HEK293 (cell line): ENCODE measurements at regions not wholly inside any gene's neighbourhood (a gene's known extent, or its start where the extent isn't known, plus 50 kb on each side); places are given as distances from the start of the nearest gene placed in this dataset.

Experiments
- CTCF ChIA-PET: fragments of 350-600 bp; formaldehyde crosslinking; extraction: SDS; loops from one replicate; lab custom pipeline; 2021; ENCODE audit warnings: antibody characterized with exemption; lab: Yijun Ruan, JAX
- POLR2A ChIA-PET: fragments of 300-600 bp; formaldehyde crosslinking; extraction: SDS; loops from one replicate; lab custom pipeline; 2020; ENCODE audit warnings: antibody characterized with exemption, inconsistent platforms; lab: Yijun Ruan, JAX
- H3K27ac ChIP-seq: fragments of 200-500 bp; sonication (Bioruptor generic); 2 replicates; pipeline ENCODE4 v1.5.1; 2014; ENCODE audit warnings: low read depth, low read length, control low read depth, inconsistent platforms; ENCODE audit errors: extremely low read depth
- H3K36me3 ChIP-seq, 2 experiments: fragments of 200-500 bp in 1 of 2; sonication (Bioruptor generic) in 1 of 2; 1 replicate in 1 of 2; 2 replicates in 1 of 2; pipeline ENCODE4 v1.5.1; 2014 to 2017; ENCODE audit warnings: inconsistent platforms in 2 of 2, low read length in 2 of 2; ENCODE audit not compliant: control insufficient read depth in 2 of 2, insufficient read depth in 1 of 2
- H3K4me1 ChIP-seq: fragments of 200-500 bp; sonication (Bioruptor generic); 2 replicates; pipeline ENCODE4 v1.5.1; 2014; ENCODE audit warnings: mild to moderate bottlenecking, low read length, inconsistent platforms; ENCODE audit not compliant: control insufficient read depth, insufficient read depth
- H3K4me3 ChIP-seq: 2 replicates; pipeline ENCODE4 v1.5.1; 2011; ENCODE audit warnings: low read depth, mild to moderate bottlenecking, control low read depth, low read length, moderate library complexity
- H3K9me3 ChIP-seq: fragments of 200-500 bp; sonication (Bioruptor generic); 2 replicates; pipeline ENCODE4 v1.5.1; 2014; ENCODE audit warnings: low read depth, low read length, inconsistent platforms; ENCODE audit not compliant: control insufficient read depth, insufficient read depth
- CTCF ChIP-seq: fragments of 450-650 bp; formaldehyde crosslinking; IDR thresholded peaks from 2 replicates; pipeline ENCODE4 v1.5.1; 2016; ENCODE audit warnings: missing biosample characterization, missing genetic modification characterization
- EGR2 ChIP-seq: fragments of 450-650 bp; formaldehyde crosslinking; IDR thresholded peaks from 2 replicates; pipeline ENCODE4 v1.5.1; 2016; ENCODE audit warnings: low read depth, missing biosample characterization, missing genetic modification characterization
- GLI4 ChIP-seq: fragments of 450-650 bp; formaldehyde crosslinking; IDR thresholded peaks from 2 replicates; pipeline ENCODE4 v1.5.1; 2016; ENCODE audit warnings: missing biosample characterization, missing genetic modification characterization
- HIC1 ChIP-seq: fragments of 450-650 bp; formaldehyde crosslinking; IDR thresholded peaks from 2 replicates; pipeline ENCODE4 v1.5.1; 2016; ENCODE audit warnings: missing biosample characterization, missing genetic modification characterization
- HOXC10 ChIP-seq: sonication (generic); formaldehyde crosslinking; IDR thresholded peaks from 2 replicates; pipeline ENCODE4 v1.8.1; 2023; ENCODE audit warnings: mild to moderate bottlenecking, missing genetic modification reagents
- HOXD13 ChIP-seq: sonication (generic); formaldehyde crosslinking; IDR thresholded peaks from 2 replicates; pipeline ENCODE4 v1.8.0; 2022; ENCODE audit warnings: missing genetic modification reagents, borderline replicate concordance
- PATZ1 ChIP-seq: fragments of 450-650 bp; formaldehyde crosslinking; IDR thresholded peaks from 2 replicates; pipeline ENCODE4 v1.5.1; 2016; ENCODE audit warnings: missing biosample characterization, missing genetic modification characterization
- RBAK ChIP-seq: fragments of 450-650 bp; formaldehyde crosslinking; IDR thresholded peaks from 2 replicates; pipeline ENCODE4 v1.5.1; 2016; ENCODE audit warnings: missing biosample characterization, missing genetic modification characterization
- ZBTB21 ChIP-seq: fragments of 450-650 bp; formaldehyde crosslinking; IDR thresholded peaks from 2 replicates; pipeline ENCODE4 v1.5.1; 2017; ENCODE audit warnings: missing biosample characterization, missing genetic modification characterization
- ZBTB48 ChIP-seq: fragments of 450-650 bp; formaldehyde crosslinking; IDR thresholded peaks from 2 replicates; pipeline ENCODE4 v1.5.1; 2016; ENCODE audit warnings: missing biosample characterization, missing genetic modification characterization
- ZNF132 ChIP-seq: fragments of 450-650 bp; formaldehyde crosslinking; IDR thresholded peaks from 2 replicates; pipeline ENCODE4 v1.5.1; 2017; ENCODE audit warnings: missing biosample characterization, missing genetic modification characterization, borderline replicate concordance
- ZNF239 ChIP-seq: fragments of 450-650 bp; formaldehyde crosslinking; IDR thresholded peaks from 2 replicates; pipeline ENCODE4 v1.5.1; 2016; ENCODE audit warnings: missing biosample characterization, missing genetic modification characterization
- ZNF404 ChIP-seq: fragments of 450-650 bp; formaldehyde crosslinking; IDR thresholded peaks from 2 replicates; pipeline ENCODE4 v1.5.1; 2017; ENCODE audit warnings: missing biosample characterization, missing genetic modification characterization
- ZNF514 ChIP-seq: fragments of 450-650 bp; formaldehyde crosslinking; IDR thresholded peaks from 2 replicates; pipeline ENCODE4 v1.5.1; 2016; ENCODE audit warnings: missing biosample characterization, missing genetic modification characterization
- ZNF621 ChIP-seq: fragments of 450-650 bp; formaldehyde crosslinking; IDR thresholded peaks from 2 replicates; pipeline ENCODE4 v1.5.1; 2017; ENCODE audit warnings: missing biosample characterization, missing genetic modification characterization
- ZNF658 ChIP-seq: fragments of 450-650 bp; formaldehyde crosslinking; IDR thresholded peaks from 2 replicates; pipeline ENCODE4; 2016; ENCODE audit warnings: missing biosample characterization, missing genetic modification characterization
- ZNF785 ChIP-seq: fragments of 450-650 bp; formaldehyde crosslinking; IDR thresholded peaks from 2 replicates; pipeline ENCODE4 v1.5.1; 2016; ENCODE audit warnings: missing biosample characterization, missing genetic modification characterization
- ZNF792 ChIP-seq: fragments of 450-650 bp; formaldehyde crosslinking; IDR thresholded peaks from 2 replicates; pipeline ENCODE4 v1.5.1; 2016; ENCODE audit warnings: missing biosample characterization, missing genetic modification characterization
- ZNF837 ChIP-seq: fragments of 450-650 bp; formaldehyde crosslinking; IDR thresholded peaks from 2 replicates; pipeline ENCODE4 v1.5.1; 2016; ENCODE audit warnings: missing biosample characterization, missing genetic modification characterization
- TF ChIP-seq, protein P1 (sequence below): fragments of 450-650 bp; formaldehyde crosslinking; IDR thresholded peaks from 2 replicates; pipeline ENCODE4 v1.5.1; 2016; ENCODE audit warnings: missing biosample characterization, missing genetic modification characterization
- TF ChIP-seq, protein P2 (sequence below): fragments of 450-650 bp; formaldehyde crosslinking; IDR thresholded peaks from 2 replicates; pipeline ENCODE4 v1.5.1; 2016; ENCODE audit warnings: missing biosample characterization, missing genetic modification characterization

DNA sequence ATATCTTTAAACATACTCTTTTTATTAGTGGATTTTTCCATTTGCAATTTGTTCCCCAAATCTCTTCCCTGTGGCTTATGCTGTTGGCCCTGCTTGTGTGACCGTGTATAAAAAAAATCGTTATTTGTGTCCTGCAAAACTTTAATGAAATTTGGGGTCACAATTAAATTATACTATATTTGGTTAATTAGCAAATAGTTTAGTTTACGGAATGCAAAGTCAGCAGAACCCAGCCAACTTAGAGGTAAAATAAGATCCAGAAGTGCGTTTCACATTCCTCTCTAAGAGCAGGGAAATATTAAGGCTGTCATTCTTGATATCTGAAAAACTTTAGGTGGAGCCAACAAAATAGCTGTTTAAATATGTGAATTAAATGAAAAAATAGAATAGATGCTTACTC, 2023.5 kb upstream of the WWC1 start:
- H3K4me3 ChIP-seq: no peak overlapping the region
- ChIA-PET CTCF (no interaction called here), POLR2A (no interaction called here)
- no peak overlapping the region for H3K27ac ChIP-seq
- H3K36me3 ChIP-seq: no peaks in the 10 kb centered on the region
- H3K9me3 ChIP-seq: no peaks in the 10 kb centered on the region
- TF ChIP-seq ZNF621 (tag by site-specific recombination): no peak
- no peak for TF ChIP-seq HOXD13 (CRISPR knock-in tag)
- no peaks in the 10 kb centered on the region for H3K4me1 ChIP-seq

- CTCF ChIA-PET: no interaction called here
- POLR2A ChIA-PET: no interaction called here
- Histone ChIP-seq H3K4me3 (no peak overlapping the region), H3K4me1 (no peaks in the 10 kb centered on the region), H3K9me3 (no peaks in the 10 kb centered on the region), H3K36me3 (no peaks in the 10 kb centered on the region), H3K27ac (no peak overlapping the region)
- TF ChIP-seq ZNF132: no peak
- no peak for TF ChIP-seq ZBTB21
- TF ChIP-seq ZNF239 (tag by site-specific recombination): no peak
- no peak for TF ChIP-seq ZNF785 (tag by site-specific recombination)
- no peak for TF ChIP-seq ZNF404 (tag by site-specific recombination)
- TF ChIP-seq GLI4: no peak
- TF ChIP-seq, protein P1, sequence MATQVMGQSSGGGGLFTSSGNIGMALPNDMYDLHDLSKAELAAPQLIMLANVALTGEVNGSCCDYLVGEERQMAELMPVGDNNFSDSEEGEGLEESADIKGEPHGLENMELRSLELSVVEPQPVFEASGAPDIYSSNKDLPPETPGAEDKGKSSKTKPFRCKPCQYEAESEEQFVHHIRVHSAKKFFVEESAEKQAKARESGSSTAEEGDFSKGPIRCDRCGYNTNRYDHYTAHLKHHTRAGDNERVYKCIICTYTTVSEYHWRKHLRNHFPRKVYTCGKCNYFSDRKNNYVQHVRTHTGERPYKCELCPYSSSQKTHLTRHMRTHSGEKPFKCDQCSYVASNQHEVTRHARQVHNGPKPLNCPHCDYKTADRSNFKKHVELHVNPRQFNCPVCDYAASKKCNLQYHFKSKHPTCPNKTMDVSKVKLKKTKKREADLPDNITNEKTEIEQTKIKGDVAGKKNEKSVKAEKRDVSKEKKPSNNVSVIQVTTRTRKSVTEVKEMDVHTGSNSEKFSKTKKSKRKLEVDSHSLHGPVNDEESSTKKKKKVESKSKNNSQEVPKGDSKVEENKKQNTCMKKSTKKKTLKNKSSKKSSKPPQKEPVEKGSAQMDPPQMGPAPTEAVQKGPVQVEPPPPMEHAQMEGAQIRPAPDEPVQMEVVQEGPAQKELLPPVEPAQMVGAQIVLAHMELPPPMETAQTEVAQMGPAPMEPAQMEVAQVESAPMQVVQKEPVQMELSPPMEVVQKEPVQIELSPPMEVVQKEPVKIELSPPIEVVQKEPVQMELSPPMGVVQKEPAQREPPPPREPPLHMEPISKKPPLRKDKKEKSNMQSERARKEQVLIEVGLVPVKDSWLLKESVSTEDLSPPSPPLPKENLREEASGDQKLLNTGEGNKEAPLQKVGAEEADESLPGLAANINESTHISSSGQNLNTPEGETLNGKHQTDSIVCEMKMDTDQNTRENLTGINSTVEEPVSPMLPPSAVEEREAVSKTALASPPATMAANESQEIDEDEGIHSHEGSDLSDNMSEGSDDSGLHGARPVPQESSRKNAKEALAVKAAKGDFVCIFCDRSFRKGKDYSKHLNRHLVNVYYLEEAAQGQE: no peak
These were observed 2020.7 kb upstream of the WWC1 start for GRCh38 chr5:166270712-166271111.

DNA sequence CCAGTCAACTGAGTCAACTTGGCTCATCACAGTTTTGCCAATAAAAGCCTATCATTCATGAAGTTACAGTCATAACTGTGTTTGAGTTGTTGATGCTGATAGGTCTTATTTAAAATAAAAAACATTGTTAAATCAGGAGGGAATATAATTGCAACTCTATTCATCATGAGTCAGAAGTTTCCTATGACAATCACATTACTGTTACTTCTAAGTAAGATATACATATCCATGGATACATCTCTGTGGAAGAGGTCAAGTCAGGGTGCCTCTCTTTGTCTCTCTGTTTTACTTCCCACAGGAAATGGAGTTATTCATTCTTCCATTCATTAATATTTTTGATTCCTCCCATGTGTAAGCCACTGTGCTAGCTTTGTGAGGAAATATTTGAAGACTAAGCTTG, 2015.4 kb upstream of the WWC1 start:
- Histone ChIP-seq H3K4me3 (no peak overlapping the region), H3K9me3 (no peaks in the 10 kb centered on the region), H3K4me1 (no peaks in the 10 kb centered on the region), H3K27ac (no peak overlapping the region), H3K36me3 (no peaks in the 10 kb centered on the region)
- CTCF ChIA-PET: no interaction called here
- POLR2A ChIA-PET: no interaction called here
- no peak for TF ChIP-seq ZNF514 (tag by site-specific recombination)
- no peak for TF ChIP-seq PATZ1

DNA sequence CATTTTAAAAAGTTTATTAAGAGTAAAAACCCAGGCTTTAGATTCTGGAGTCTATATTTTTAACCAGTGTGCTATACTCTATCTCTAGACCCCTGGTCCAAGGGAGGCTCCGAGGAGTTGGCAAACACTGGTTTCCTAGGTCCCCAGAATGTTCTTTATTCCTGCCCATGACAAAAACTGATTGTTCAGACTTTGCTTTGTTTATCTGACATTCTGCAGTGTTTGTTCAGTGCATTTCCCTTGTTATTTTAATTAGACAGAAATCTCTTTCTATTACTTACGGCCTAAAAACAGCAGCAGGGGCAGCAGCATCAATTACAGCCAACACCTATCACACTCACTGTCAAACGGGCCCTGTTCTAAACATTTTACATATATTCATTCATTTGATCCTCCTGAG, 2011.6 kb upstream of the WWC1 start:
- CTCF ChIA-PET: no interaction called here
- POLR2A ChIA-PET: no interaction called here
- no peaks in the 10 kb centered on the region for H3K4me1 ChIP-seq
- H3K4me3 ChIP-seq: no peak overlapping the region
- H3K27ac ChIP-seq: no peak overlapping the region
- H3K36me3 ChIP-seq: no peaks in the 10 kb centered on the region
- no peaks in the 10 kb centered on the region for H3K9me3 ChIP-seq
- TF ChIP-seq RBAK (tag by site-specific recombination): no peak
- no peak for TF ChIP-seq ZNF837 (tag by site-specific recombination)
- no peak for TF ChIP-seq ZNF658 (tag by site-specific recombination)
- no peak for TF ChIP-seq ZNF404 (tag by site-specific recombination)
- TF ChIP-seq ZNF792 (tag by site-specific recombination): no peak
- no peak for TF ChIP-seq HIC1 (tag by site-specific recombination)
- no peak for TF ChIP-seq ZBTB48 (tag by site-specific recombination)
- TF ChIP-seq, protein P2, sequence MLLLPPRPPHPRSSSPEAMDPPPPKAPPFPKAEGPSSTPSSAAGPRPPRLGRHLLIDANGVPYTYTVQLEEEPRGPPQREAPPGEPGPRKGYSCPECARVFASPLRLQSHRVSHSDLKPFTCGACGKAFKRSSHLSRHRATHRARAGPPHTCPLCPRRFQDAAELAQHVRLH: no peak
- no peak for TF ChIP-seq CTCF
- TF ChIP-seq EGR2: no peak
- TF ChIP-seq HOXC10 (CRISPR knock-in tag): no peak
